Transverse colon (tissue), 3 donors: ENCODE measurements at regions not wholly inside any gene's neighbourhood (a gene's known extent, or its start where the extent isn't known, plus 50 kb on each side); places are given as distances from the start of the nearest gene placed in this dataset.

Source experiments
- POLR2A ChIP-seq: fragments of 450-650 bp; IDR thresholded peaks from one replicate; pipeline ENCODE4 v1.6.1; 2016; ENCODE audit warnings: antibody characterized with exemption, mild to moderate bottlenecking, moderate library complexity
- TF ChIP-seq, protein P1 (sequence below), 5 experiments: fragments of 200-600 bp in 3 of 5; fragments of 450-650 bp in 2 of 5; sonication (generic) in 3 of 5; IDR thresholded peaks; 1 replicate in 2 of 5; 2 replicates in 3 of 5; pipeline ENCODE4 v1.5.1; 2016 to 2017; ENCODE audit warnings: antibody characterized with exemption in 5 of 5, inconsistent platforms in 3 of 5, mild to moderate bottlenecking in 2 of 5, moderate library complexity in 1 of 5

DNA sequence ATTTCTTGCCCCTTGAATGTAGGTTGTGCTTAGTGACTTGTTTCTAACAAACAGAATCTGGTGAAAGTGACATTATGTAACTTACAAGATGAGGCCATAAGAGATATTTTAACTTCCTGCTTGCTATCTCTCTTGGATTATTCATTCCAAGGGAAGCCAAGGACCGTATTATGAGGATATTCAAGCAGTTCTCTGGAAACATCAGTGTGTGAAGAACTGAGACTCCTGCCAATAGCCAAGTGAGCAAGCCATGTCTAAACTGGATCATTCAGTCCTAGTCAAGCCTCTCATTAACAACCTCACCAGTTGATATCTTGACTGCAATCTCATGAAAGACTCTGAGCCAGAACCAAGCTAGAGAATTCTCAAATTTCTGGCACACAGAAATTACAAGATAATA is 765.1 kb upstream of the SLC8A1 start:
- TF ChIP-seq, protein P1, sequence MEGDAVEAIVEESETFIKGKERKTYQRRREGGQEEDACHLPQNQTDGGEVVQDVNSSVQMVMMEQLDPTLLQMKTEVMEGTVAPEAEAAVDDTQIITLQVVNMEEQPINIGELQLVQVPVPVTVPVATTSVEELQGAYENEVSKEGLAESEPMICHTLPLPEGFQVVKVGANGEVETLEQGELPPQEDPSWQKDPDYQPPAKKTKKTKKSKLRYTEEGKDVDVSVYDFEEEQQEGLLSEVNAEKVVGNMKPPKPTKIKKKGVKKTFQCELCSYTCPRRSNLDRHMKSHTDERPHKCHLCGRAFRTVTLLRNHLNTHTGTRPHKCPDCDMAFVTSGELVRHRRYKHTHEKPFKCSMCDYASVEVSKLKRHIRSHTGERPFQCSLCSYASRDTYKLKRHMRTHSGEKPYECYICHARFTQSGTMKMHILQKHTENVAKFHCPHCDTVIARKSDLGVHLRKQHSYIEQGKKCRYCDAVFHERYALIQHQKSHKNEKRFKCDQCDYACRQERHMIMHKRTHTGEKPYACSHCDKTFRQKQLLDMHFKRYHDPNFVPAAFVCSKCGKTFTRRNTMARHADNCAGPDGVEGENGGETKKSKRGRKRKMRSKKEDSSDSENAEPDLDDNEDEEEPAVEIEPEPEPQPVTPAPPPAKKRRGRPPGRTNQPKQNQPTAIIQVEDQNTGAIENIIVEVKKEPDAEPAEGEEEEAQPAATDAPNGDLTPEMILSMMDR (IDR thresholded peaks at IDR 0.05), result no peak
- no peak for TF ChIP-seq POLR2A
